ENCODE measurements at regions not wholly inside any gene's neighbourhood (a gene's known extent, or its start where the extent isn't known, plus 50 kb on each side); places are given as distances from the start of the nearest gene placed in this dataset.

GRCh38 chr4:41413670-41414411 is 124.1 kb upstream of the LIMCH1 start:
- TF ChIP-seq ATF2 (IDR thresholded peaks at IDR 0.05; ENCODE audit: low read length) (no peak), EZH2 (IDR thresholded peaks at IDR 0.05; ENCODE audit: low read depth, low read length, severe bottlenecking) (no peak), ATF3 (IDR thresholded peaks at IDR 0.05; ENCODE audit: insufficient read depth, low read depth, low read length) (no peak), SRF (IDR thresholded peaks at IDR 0.05; ENCODE audit: low read depth, low read length) (no peak), TAF1 (IDR thresholded peaks at IDR 0.05; ENCODE audit: low read depth, low read length) (no peak), CTCF (IDR thresholded peaks at IDR 0.05; ENCODE audit: control extremely low read depth in 1 of 3, insufficient read depth in 1 of 3, low read depth in 1 of 3, low read length in 3 of 3) (no peak), RFX5 (IDR thresholded peaks at IDR 0.05; ENCODE audit: borderline replicate concordance, low read depth, low read length) (no peak), POLR2AphosphoS5 (IDR thresholded peaks at IDR 0.05; ENCODE audit: low read depth, low read length) (no peak), FOSL1 (IDR thresholded peaks at IDR 0.05; ENCODE audit: insufficient read depth, low read depth, low read length) (no peak), MAX (IDR thresholded peaks at IDR 0.05) (no peak), KDM1A (IDR thresholded peaks at IDR 0.05; ENCODE audit: borderline replicate concordance, low read length) (no peak)
